ENCODE measurements at regions not wholly inside any gene's neighbourhood (a gene's known extent, or its start where the extent isn't known, plus 50 kb on each side); places are given as distances from the start of the nearest gene placed in this dataset.
"Not testable (repeated sequence)": the region's sequence is repeated elsewhere in the genome, so short reads cannot be mapped to it uniquely, and the experiment has no call there.

DNA sequence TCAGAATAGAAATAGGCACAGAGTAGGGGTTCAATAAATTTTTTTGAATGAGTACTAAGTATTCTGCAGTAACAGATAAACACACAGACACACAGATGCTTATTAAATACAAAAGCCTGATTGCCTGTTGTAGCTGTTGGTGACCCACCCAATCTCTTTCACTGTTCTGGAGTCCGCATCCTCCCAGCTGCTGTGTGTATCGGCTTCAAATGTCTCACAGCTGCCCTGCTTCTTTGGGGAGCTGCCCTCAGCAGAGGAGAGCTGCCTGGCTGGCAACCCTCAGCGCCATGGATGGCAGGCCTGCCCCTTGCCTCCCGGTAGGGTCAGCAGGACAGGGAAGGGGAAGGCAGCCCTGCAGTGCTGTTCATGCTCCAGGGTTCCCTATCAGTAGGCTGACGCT, 50.5 kb upstream of the PRNP start:
- ChIA-PET POLR2A (interaction anchor here (1.4 kb wide), 1 partner anchor 178 kb away, joined by 4 read pairs; no protein-coding TSS in a partner anchor), CTCF (no interaction called here)
- H3K27ac Mint-ChIP-seq, result no peak overlapping the region
- no peak for DNase-seq
- H3K9me3 Mint-ChIP-seq, result peaks cover 8% of the 10 kb centered on the region
- peaks cover 12% of the 10 kb centered on the region for H3K27me3 Mint-ChIP-seq
- peaks cover 8% of the 10 kb centered on the region for H3K4me1 Mint-ChIP-seq
- no peaks in the 10 kb centered on the region for H3K36me3 Mint-ChIP-seq (ENCODE audit: low read depth)
- no peak overlapping the region for H3K4me3 Mint-ChIP-seq

DNA sequence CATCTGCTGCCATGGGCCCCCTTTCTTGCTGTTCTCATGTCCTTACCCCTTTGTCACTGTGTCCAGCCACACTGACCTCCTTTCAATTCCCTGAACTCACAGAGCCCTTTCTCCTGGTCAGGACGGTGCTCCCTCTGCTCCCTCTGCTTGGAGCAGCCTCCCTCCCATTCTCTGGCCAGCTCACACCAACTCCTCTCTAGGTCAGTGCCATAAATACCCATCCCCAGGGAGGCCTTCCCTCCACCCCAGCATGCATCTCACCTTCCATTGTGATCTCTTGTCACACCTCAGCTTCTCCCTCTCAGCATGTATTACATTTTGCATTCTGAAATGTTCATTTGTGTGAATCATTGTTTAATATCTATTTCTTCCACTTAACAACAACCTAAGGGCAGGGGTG, 50.9 kb upstream of the PRNP start:
- Mint-ChIP-seq H3K27me3 (peaks cover 12% of the 10 kb centered on the region), H3K4me3 (no peak overlapping the region), H3K27ac (no peak overlapping the region), H3K4me1 (peaks cover 8% of the 10 kb centered on the region), H3K36me3 (ENCODE audit: low read depth) (no peaks in the 10 kb centered on the region), H3K9me3 (peaks cover 8% of the 10 kb centered on the region)
- CTCF ChIA-PET, result no interaction called here
- POLR2A ChIA-PET, result interaction anchor here (1.4 kb wide), 1 partner anchor 179 kb away, joined by 4 read pairs; no protein-coding TSS in a partner anchor
- DNase-seq, result no peak

DNA sequence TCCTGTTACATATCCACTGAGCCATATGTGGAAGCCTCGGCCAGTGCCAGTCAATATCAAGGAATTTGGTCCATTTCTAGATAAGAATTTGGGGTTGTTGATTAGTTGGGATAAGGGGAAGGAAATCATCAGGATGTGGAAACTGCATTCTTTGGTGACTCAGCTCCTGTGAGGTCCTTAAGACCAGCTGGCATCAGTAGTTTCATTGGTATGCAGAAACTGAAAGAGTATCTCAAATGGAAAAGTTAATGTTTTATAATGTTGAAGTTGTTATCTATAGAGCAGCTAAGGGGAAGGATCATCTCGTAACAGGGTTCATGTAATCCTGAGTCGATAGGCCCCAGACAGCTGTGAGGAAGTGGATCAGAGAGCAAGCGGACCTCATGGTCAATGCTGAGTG, 52.5 kb upstream of the PRNP start:
- ChIA-PET CTCF (no interaction called here), POLR2A (interaction anchor here (0.9 kb wide), 1 partner anchor 32 kb away, joined by 4 read pairs; no protein-coding TSS in a partner anchor)
- peaks cover 12% of the 10 kb centered on the region for H3K27me3 Mint-ChIP-seq
- H3K4me3 Mint-ChIP-seq, result no peak overlapping the region
- no peaks in the 10 kb centered on the region for H3K36me3 Mint-ChIP-seq (ENCODE audit: low read depth)
- DNase-seq, result no peak
- no peak overlapping the region for H3K27ac Mint-ChIP-seq
- peaks cover 8% of the 10 kb centered on the region for H3K4me1 Mint-ChIP-seq
- H3K9me3 Mint-ChIP-seq, result peaks cover 8% of the 10 kb centered on the region

GRCh38 chr20:4633379-4633778, 52.9 kb upstream of the PRNP start:
- no peak for DNase-seq
- peaks cover 12% of the 10 kb centered on the region for H3K27me3 Mint-ChIP-seq
- no peak overlapping the region for H3K4me3 Mint-ChIP-seq
- H3K9me3 Mint-ChIP-seq, result peaks cover 8% of the 10 kb centered on the region
- POLR2A ChIA-PET, result interaction anchor here (0.9 kb wide), 1 partner anchor 32 kb away, joined by 4 read pairs; no protein-coding TSS in a partner anchor
- peaks cover 8% of the 10 kb centered on the region for H3K4me1 Mint-ChIP-seq
- no peak overlapping the region for H3K27ac Mint-ChIP-seq
- H3K36me3 Mint-ChIP-seq (ENCODE audit: low read depth), result no peaks in the 10 kb centered on the region
- CTCF ChIA-PET, result no interaction called here

- no peaks in the 10 kb centered on the region for H3K36me3 Mint-ChIP-seq (ENCODE audit: low read depth)
- peaks cover 8% of the 10 kb centered on the region for H3K4me1 Mint-ChIP-seq
- ChIA-PET POLR2A (no interaction called here), CTCF (no interaction called here)
- no peak for DNase-seq
- H3K27ac Mint-ChIP-seq, result no peak overlapping the region
- H3K4me3 Mint-ChIP-seq, result no peak overlapping the region
- peaks cover 8% of the 10 kb centered on the region for H3K9me3 Mint-ChIP-seq
- H3K27me3 Mint-ChIP-seq, result peaks cover 12% of the 10 kb centered on the region
Measured at GRCh38 chr20:4632876-4633275, 53.4 kb upstream of the PRNP start.

- ChIA-PET CTCF (no interaction called here), POLR2A (no interaction called here)
- H3K27me3 Mint-ChIP-seq, result peaks cover 28% of the 10 kb centered on the region
- no peaks in the 10 kb centered on the region for H3K4me1 Mint-ChIP-seq
- no peaks in the 10 kb centered on the region for H3K36me3 Mint-ChIP-seq (ENCODE audit: low read depth)
- H3K4me3 Mint-ChIP-seq, result no peak overlapping the region
- H3K9me3 Mint-ChIP-seq, result peaks cover 9% of the 10 kb centered on the region
- H3K27ac Mint-ChIP-seq, result no peak overlapping the region
- DNase-seq, result no peak
Measured at GRCh38 chr20:4626228-4626627, 60.0 kb upstream of the PRNP start.

GRCh38 chr20:4625687-4626086, 60.6 kb upstream of the PRNP start:
- Mint-ChIP-seq H3K4me3 (no peak overlapping the region), H3K27me3 (peaks cover 32% of the 10 kb centered on the region), H3K4me1 (no peaks in the 10 kb centered on the region), H3K27ac (no peak overlapping the region), H3K9me3 (peaks cover 7% of the 10 kb centered on the region), H3K36me3 (ENCODE audit: low read depth) (no peaks in the 10 kb centered on the region)
- POLR2A ChIA-PET, result no interaction called here
- CTCF ChIA-PET, result no interaction called here
- no peak for DNase-seq

GRCh38 chr20:4624675-4625336, 61.5 kb upstream of the PRNP start:
- peaks cover 38% of the 10 kb centered on the region for H3K27me3 Mint-ChIP-seq
- H3K36me3 Mint-ChIP-seq (ENCODE audit: low read depth); H3K4me3 Mint-ChIP-seq; H3K4me1 Mint-ChIP-seq; POLR2A ChIA-PET; DNase-seq; H3K9me3 Mint-ChIP-seq; H3K27ac Mint-ChIP-seq; CTCF ChIA-PET: not testable (repeated sequence)

- H3K27ac Mint-ChIP-seq; H3K36me3 Mint-ChIP-seq (ENCODE audit: low read depth); POLR2A ChIA-PET; H3K4me1 Mint-ChIP-seq; DNase-seq; CTCF ChIA-PET; H3K4me3 Mint-ChIP-seq: not testable (repeated sequence)
- H3K27me3 Mint-ChIP-seq, result peaks cover 46% of the 10 kb centered on the region
- H3K9me3 Mint-ChIP-seq, result peaks cover 23% of the 10 kb centered on the region
Measured at GRCh38 chr20:4619144-4619543, 67.1 kb upstream of the PRNP start.

DNA sequence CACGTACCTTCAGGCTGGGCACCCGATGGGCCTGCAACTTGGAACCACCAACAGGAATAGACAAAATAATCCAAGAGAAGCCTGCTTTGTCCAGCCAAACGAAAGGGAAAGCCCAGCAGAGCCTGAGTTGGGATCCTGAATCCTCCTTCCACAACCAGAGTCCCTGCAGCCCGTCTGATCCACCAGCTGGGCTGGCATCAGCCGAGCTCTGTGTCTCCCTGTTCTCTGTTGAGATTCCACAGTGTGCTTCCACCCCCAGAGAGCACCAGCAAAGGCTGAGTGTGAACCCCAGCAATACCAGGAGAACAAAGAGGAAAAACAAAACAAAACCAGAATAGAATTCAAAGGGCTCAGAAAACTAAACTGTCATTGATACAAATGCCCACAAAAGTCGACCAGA, 68.8 kb upstream of the PRNP start:
- Mint-ChIP-seq H3K36me3 (ENCODE audit: low read depth) (no peaks in the 10 kb centered on the region), H3K27ac (no peak overlapping the region), H3K27me3 (peaks cover 36% of the 10 kb centered on the region), H3K9me3 (peaks cover 19% of the 10 kb centered on the region), H3K4me1 (peaks cover 10% of the 10 kb centered on the region), H3K4me3 (no peak overlapping the region)
- ChIA-PET POLR2A (no interaction called here), CTCF (interaction anchor here (0.9 kb wide), 1 partner anchor 121 kb away, joined by 3 read pairs; no protein-coding TSS in a partner anchor)
- DNase-seq, result no peak

DNA sequence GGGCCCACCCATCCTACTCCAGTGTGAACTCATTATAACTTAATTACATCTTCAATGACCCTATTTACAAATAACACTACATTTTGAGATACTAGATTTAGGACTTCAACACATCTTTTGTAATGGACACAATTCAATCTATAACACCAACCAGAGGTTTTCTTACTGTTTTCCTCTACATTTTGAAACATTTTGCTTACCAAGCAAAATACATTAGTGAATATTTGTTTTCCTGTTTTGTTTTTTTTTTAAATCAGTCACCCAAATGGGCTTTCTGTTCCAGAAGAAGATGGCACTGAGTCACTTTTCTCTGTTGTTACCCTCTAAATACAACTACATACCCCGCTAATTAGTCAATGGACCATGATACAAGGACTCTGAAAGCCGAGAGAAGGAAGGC, 69.2 kb upstream of the PRNP start:
- ChIA-PET CTCF (no interaction called here), POLR2A (no interaction called here)
- no peak overlapping the region for H3K4me3 Mint-ChIP-seq
- peaks cover 31% of the 10 kb centered on the region for H3K27me3 Mint-ChIP-seq
- no peak for DNase-seq
- H3K36me3 Mint-ChIP-seq (ENCODE audit: low read depth), result no peaks in the 10 kb centered on the region
- no peak overlapping the region for H3K27ac Mint-ChIP-seq
- peaks cover 16% of the 10 kb centered on the region for H3K9me3 Mint-ChIP-seq
- H3K4me1 Mint-ChIP-seq, result peaks cover 10% of the 10 kb centered on the region

GRCh38 chr20:4613718-4614620, 72.3 kb upstream of the PRNP start:
- no peak overlapping the region for H3K27ac Mint-ChIP-seq
- H3K4me3 Mint-ChIP-seq, result no peak overlapping the region
- peaks cover 7% of the 10 kb centered on the region for H3K27me3 Mint-ChIP-seq
- ChIA-PET POLR2A (interaction anchor here (0.9 kb wide), 1 partner anchor 106 kb away, joined by 3 read pairs; no protein-coding TSS in a partner anchor), CTCF (interaction anchor here (0.5 to 1.7 kb wide), 21 partner anchors 17 to 660 kb away, joined by 3 to 50 read pairs (median 4); partner anchors contain the start of gene PRND)
- H3K36me3 Mint-ChIP-seq (ENCODE audit: low read depth), result no peaks in the 10 kb centered on the region
- H3K4me1 Mint-ChIP-seq, result peaks cover 10% of the 10 kb centered on the region
- peaks cover 15% of the 10 kb centered on the region for H3K9me3 Mint-ChIP-seq
- DNase-seq, result peak; percentile 83

DNA sequence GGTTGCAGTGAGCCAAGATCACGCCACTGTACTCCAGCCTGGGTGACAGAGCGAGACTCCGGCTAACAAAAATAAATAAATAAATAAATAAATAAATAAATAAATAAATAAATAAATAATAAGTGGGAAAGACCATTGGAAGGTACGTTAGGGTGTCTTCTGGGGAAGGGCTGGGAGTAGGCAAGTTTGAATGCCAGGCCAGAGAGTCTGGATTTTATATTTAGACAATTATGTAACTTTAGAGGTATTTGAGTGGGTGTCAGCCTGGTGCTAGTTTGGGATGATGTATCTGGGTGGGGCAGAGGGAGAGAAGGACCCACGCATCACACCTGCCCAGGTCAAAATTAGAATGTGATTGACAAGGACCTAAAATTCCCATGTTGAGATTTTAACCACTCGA, 73.1 kb upstream of the PRNP start:
- peaks cover 9% of the 10 kb centered on the region for H3K4me1 Mint-ChIP-seq
- peaks cover 2% of the 10 kb centered on the region for H3K27me3 Mint-ChIP-seq
- peaks cover 15% of the 10 kb centered on the region for H3K9me3 Mint-ChIP-seq
- ChIA-PET POLR2A (interaction anchor here (0.9 kb wide), 1 partner anchor 107 kb away, joined by 3 read pairs; no protein-coding TSS in a partner anchor), CTCF (interaction anchor here (0.5 to 2.1 kb wide), 22 partner anchors 18 to 660 kb away, joined by 3 to 50 read pairs (median 4); partner anchors contain the start of gene PRND)
- H3K4me3 Mint-ChIP-seq, result no peak overlapping the region
- no peaks in the 10 kb centered on the region for H3K36me3 Mint-ChIP-seq (ENCODE audit: low read depth)
- H3K27ac Mint-ChIP-seq, result no peak overlapping the region
- no peak for DNase-seq

Measured in activated CD4-positive, alpha-beta memory T cell treated with anti-CD3 and anti-CD28 coated beads, Interleukin-2, amount 10 ng/mL, durations not matched to agents 7 days and 5 days (primary cell).